ENCODE measurements at regions not wholly inside any gene's neighbourhood (a gene's known extent, or its start where the extent isn't known, plus 50 kb on each side); places are given as distances from the start of the nearest gene placed in this dataset.
"Not testable (repeated sequence)": the region's sequence is repeated elsewhere in the genome, so short reads cannot be mapped to it uniquely, and the experiment has no call there.

DNA sequence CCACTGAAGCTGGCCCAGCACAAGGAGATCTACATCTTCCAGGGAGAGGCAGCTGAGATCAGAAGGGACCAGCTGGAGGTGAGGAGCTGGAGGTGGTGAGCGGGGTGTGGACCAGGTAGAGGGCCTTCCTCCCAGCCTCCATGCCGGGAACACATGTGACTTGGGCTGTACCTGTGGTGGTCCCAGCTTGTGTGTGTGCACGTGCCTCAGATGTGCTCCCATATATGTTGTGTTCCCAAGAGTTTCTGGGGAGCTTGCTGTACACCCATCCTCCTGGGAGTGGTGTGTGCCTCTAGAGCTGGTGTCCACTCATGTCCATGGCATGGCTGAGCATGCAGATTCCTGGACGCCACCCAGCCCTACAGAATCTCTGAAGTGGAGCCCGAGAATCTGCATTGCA, 183.7 kb upstream of the AKAP13 start:
- not testable (repeated sequence) for DNase-seq (ENCODE audit: low read depth)

DNA sequence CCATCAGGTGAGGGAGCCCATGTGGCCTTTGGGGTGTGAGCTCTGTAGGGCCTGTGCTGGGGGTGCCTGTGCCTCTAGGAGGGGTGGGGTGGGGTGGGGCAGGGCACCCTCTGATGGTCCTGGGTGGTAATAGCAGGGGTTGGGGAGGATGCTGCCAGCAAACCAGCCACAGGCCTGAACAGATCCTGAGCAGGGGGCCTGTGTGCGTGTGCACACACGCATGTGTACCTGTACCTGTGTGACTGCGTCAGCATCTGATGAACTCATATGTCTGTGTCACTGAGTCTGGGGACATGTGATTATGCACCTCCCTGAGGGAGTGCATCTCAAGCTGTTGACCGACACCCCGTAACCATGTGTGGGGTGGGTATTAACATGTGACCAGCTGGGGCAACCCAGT, 182.8 kb upstream of the AKAP13 start:
- DNase-seq (ENCODE audit: low read depth), result not testable (repeated sequence)

DNA sequence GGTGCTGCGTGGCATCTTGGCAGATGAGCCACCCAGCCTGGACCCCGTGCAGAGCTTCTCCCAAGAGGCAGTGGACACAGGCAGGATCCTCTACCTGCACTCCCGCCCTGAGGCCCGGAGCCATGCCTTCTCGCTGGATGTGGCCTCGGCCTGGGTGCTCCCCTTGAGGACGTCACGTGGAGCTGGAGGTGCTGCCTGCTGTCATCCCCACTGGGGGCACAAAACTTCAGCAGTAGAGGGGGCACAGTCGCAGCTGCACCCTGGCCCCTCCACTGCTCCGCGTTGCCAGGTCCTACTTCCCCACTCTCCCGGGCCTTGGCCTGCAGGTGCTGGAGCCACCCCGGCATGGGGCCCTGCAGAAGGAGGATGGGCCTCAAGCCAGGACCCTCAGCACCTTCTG, 182.0 kb upstream of the AKAP13 start:
- not testable (repeated sequence) for DNase-seq (ENCODE audit: low read depth)

DNA sequence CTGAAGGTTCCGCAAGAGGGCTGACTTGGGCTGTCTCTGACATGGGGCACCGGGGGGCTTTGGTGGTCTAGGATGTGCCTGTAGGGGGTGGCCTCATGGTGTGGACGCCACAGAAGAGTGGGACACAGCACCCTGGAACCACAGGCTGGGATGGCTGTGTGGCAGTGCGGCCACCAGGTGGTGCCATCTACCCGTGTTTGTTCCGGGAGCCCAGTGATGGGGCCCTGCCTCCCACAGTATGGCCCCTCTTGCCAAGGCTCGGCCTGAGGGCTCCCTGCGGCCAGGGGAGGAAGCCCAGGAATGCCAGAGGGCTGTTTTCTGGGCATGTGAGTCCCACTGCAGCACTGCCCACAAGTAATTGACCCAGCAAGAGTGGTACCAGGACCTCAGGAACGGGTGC, 180.2 kb upstream of the AKAP13 start:
- not testable (repeated sequence) for DNase-seq (ENCODE audit: low read depth)

DNA sequence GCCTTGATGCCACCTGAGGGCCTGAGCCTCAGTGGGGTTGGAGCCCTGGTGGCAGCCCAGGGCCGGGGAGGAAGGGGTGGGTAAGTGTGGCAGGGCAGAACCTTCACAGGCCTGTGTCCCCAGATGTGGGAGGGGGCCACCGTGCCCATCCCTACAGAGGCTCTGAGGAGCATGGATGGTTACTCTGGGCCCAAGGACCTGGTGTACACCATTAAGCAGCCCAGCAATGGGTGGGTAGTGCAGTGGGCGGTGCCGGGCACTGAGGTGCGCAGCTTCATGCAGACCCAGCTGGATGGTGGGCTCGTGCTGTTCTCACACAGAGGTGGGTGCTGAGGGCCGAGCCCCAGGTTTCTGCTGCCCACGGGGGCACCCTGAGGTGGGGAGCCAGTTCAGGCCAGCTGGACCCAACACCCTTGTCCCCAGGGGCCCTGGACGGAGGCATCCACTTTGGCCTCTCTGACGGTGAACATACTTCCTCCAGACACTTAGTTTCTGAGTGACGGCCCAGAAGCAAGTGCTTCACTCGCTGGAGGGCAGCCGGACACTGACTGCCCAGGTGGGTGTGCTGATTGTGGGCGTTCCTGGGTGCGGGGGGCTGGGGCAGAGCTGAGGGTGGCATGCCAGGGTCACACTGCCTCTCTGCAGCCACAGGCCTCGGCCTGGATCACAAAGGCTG, 179.1 kb upstream of the AKAP13 start:
- not testable (repeated sequence) for DNase-seq (ENCODE audit: low read depth)

DNA sequence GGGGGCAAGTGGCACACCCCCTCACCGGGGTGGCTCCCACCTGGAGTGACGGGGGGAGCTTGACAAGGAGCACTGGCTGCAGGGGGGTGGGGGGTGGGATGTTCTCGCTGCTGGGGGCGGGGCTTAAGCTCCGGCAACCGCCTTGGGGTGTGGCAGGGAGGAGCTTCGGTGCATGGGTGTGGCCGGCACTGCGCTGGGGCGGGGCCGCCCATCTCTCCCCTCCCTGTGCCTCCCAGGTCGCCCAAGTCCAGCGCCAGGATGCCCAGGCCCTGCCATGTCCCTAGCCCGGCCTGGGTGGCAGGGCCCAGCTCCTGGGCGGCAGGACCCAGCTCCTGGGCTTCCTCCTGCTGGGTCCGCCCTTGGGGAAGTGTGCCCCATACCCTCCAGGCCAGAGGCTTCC, 175.9 kb upstream of the AKAP13 start:
- DNase-seq (ENCODE audit: low read depth), result not testable (repeated sequence)

DNA sequence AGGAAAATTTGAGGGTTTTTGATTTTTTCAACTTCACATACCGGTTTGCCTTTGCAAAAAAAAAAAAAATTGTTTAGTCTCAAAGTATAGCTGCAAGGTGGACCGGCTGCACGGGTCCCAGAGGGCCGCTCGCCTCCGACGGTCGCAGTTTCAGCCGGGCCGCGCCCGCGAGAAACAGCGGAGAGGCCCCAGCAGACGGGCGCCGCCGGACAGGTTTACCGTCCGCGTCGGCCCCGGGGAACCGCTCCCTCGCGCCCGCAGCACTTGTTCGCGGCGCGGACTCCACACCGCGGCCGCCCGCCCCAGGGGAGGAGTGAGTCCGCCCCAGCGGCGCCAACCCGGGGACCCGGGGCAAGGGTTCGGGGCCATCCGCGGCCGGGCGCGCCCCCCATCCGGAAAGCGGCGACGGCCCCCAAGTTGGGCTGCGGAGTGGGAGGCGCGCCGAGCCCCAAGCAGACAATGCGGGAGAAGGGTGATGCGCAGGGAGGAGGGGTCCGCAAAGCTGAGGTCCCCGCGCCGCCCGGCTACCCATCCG, 146.5 kb upstream of the AKAP13 start:
- not testable (repeated sequence) for DNase-seq (ENCODE audit: low read depth)

DNA sequence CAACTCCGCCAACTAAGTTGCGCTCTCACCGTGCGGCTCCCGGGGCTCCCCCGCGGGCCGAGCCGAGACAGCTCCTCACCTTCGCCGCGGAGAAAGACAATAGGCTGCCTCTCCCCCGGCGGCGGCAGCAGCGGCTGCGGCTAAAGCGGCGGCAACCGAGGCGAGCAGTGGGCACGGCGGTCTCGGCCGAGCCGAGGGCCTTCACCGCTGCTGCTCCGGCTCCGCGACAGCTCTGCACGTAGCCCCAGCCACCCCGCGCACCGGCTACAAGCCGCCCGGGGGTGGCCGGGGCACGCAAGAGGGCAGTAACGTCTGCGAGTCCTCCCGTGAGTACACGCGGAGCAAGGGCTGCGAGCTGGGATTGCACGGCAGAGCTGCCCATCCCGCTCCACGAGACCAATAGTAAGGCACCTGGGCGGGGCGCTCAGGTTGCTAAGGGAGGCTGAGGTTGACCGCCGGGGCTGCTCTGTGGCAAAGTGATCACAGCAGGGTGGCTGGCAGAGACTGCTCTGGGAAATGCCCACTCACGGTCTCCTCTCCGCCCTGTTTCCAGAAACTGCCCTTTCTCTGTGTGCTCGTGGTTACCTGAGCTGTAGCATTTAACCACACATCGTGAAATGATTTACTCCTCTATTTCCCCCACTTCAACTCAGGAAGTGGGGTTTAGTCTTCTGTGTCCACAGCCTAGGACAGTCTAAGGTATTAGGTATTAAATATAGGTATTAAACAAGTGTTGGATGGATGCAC, 145.8 kb upstream of the AKAP13 start:
- not testable (repeated sequence) for DNase-seq (ENCODE audit: low read depth)

DNA sequence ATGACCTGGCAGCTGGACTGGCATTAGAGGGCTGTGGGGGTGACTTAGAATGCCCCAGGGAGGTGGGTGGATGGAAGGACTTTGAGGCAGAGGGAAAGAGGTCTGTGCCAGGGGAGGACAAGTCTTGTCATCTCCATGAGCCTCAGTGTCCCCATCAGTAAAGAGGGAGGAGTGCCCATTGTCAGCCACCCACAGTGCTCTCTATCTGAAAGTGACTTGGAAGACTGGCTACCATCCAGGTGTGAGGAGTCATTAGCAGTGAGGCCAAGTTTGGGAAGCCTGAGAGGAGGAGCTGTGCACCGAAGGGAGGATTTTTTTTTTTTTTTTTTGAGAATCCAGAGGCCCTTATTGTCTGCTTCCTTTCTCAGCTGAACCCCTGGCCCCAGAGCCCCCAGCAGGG, 136.3 kb upstream of the AKAP13 start:
- DNase-seq (ENCODE audit: low read depth), result not testable (repeated sequence)

DNA sequence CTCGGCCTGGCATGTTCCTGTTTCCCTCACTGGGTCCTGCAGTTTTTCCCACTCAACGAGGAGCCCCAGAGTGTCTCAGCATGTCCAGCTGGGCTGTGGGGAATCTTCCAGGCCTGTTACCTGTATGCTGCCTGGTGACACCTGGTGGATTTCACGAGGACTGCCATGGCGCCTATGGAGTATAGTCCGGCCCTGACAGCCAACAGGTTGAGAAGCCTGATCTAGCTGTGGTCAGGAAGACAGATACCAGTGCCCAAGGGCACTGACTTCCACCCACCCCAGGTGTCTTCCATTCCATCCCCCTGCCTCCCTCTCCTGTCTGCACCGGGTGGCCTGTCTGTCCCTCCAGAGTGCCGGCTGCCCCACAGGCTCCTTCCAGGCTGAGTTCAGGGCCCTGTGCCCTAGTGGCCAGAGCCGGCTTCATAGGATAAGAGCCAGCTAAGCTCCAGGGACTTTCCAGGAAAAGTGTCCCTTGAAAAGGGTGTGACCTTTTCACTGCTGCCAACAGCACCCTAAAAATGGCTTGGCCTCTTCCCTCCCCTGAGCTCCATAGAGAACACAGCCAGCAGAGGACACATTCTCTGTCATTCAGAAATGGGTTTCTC, 129.4 kb upstream of the AKAP13 start:
- not testable (repeated sequence) for DNase-seq (ENCODE audit: low read depth)

DNA sequence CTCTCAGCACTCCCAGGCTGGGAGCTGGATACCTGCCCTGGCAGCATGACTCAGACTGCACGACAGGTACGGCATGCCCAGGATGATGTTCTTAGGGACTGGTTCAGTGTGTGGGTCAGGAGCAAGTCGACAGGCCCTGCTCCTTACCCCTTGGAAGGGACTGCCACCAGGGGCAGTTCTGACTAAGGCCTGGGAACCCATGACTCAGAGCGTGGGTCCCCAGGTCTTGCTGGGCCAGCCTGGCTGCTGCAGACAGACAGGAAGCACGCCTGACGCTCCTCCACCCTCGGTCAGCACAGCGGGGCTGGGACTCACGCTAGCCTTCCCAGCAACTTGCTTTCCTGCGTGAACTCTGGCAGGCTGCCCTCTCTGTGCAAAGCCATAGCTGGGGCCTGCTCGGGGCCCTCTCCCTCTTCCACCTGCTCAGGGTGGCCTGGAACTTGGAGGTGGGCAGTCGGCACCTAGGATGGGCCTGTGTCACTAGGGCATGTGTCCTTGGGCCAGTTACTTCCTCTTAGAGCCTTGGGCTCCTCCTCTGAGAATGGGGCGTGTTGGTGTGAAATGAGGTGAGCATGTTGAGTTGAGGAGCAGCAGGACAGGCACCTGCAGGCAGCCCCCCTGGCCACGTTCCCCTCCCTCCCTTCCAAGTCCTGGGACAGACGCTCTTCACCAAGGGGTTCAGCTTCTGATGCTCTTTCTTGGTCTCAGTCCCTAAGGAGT, 127.0 kb upstream of the AKAP13 start:
- DNase-seq (ENCODE audit: low read depth), result not testable (repeated sequence)

DNA sequence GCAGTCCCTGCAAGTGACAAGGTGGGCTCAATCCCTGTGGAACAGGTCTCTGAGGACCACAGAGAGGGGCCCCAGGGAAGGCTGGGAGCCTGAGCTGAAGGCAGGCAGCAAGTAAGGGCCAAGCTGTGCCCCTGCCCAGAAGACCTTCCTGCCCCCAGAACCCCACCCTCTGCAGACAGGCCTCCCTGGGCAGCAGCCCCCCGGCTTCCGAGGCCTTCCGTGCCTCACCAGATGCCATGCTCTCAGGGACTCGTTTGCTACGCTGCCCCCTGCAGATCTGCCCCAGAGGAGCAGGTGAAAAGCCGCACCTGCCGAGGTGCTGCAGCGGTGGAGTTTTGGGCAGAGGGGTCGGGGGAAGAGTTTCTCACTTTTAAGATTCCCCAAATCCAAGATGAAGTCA, 125.4 kb upstream of the AKAP13 start:
- DNase-seq (ENCODE audit: low read depth), result not testable (repeated sequence)

DNA sequence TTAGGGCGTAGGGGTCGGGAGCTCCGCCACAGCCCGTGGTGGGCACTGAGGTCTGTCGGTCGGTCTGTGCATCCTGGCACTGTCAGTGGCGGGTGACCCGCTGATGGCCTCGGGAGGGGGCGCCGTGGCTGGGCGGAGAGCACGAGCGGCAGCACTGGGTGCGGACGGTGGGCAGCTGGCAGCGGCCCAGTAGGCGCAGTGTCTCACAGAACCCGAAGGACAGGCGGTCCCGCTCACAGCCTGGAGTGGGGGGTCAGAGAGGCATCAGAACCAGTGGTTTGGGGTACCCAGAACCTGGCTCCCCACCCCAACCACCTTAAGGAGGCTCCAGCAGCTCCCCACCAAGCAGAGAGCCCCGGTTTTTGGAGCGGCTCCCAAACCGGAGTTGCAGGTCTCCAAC, 124.9 kb upstream of the AKAP13 start:
- DNase-seq (ENCODE audit: low read depth), result not testable (repeated sequence)

DNA sequence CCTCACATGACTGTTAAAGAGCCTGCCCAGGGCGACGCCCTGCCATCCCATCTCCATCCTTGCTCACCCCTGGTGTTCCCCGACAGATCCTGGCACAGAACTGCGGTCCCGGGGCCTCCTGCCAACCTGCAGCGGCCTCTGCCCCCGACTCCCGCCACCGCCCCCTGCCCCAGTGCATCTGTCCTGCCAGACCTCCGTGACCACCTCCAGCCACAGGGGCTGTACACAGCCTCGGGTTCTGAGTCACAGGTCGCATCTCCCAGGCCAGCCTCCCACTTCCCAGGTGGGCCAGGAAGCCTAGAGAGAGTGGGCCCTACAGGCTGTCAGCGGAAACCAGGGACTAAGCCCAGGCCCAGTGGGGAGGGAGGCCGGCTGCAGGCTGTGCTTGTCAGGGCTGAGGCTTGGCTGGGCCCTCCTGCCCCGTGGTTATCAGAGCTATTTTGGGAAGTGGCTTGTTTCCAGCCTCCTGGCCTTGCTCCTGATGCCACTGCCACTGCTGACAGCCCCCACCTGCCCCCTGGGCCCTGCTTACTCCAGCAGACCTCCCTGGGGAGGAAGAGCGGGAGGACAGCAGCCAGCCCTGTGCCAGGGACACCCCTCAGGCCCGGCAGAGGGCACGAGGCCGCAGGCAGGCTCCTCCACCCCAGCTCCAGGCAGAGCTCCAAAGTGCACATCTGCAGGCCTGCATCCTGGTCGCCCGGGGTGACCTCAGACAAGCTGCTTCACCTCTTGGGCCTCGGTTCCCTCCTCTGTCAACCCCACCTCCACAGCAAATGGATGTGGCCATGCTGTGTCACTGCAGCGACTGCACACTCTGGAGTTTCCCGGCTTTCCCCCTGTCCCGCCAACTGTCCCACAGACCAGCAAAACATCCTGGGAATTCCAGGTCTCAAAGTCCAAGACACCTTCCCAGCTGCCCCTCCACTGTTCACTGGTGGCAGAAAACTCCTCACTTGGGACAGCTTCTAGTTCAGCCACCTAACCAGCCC, 124.1 kb upstream of the AKAP13 start:
- DNase-seq (ENCODE audit: low read depth), result not testable (repeated sequence)

DNA sequence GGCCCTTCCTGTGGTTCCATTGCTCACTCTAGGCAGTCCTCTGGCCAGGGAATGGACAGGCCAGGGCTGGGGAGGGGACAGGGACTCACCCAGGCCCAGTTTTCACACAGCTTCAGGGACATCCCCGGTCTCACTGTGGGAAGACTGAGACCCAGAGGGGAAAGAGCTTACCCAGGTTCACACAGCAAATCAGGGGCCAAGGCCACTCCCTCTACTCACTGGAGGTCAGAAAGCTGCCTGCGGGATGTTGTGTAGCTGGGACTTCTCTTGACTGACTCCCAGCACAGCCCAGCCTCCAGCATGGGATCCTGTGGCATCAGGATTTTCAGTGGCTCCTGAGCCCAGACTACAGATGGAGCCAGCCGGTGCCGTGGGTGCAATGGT, 122.3 kb upstream of the AKAP13 start:
- DNase-seq (ENCODE audit: low read depth), result not testable (repeated sequence)

DNA sequence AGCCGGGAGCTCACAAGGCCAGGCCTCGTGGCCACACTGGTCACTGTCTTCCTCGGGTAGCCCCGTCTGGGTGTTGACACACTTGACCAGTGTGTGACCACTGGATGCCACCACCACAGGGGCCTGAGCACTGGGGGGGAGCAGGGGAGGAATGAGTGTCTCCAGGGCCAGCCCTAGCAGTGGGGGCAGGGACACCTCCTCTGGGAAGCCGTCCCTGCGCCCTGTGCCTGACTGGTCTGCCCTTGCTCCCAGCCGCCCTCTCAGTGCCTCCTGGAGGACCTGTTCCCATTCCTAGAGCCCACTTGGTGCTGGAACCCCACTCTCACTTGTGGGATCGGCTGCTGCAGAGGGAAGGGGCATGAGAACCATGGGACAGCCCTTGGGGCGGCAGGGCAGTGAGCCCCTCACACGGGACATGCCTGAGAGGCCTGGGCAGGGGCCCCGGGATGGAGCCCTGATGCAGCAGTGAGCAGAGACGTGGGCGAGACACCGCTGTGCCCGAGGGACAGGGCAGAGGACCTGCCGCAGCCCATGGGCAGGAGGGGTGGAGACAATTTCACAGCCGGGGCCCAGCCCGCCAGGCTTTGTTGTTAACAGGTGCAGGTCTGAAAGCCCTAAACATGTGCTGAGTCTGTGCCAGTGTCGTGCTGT, 121.7 kb upstream of the AKAP13 start:
- not testable (repeated sequence) for DNase-seq (ENCODE audit: low read depth)

DNA sequence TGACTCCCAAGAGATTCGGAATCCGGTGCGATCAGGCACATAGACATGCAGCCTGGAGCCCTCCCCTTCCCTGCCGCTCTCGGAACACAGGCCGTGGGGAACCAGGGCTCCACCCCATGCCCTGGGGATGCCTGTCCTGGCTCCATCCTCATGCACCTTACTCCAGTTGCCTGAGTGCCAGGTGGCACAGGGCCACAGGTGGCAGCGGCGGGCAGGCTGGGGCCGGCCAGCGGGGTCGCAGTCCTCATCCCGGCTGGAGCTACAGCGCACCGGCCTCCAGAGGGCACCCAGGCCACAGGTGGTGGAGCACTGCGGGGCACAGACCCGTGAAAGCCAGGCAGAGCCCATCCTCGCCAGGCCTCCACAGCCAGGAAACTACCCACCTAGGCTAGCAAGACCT, 119.9 kb upstream of the AKAP13 start:
- not testable (repeated sequence) for DNase-seq (ENCODE audit: low read depth)

DNA sequence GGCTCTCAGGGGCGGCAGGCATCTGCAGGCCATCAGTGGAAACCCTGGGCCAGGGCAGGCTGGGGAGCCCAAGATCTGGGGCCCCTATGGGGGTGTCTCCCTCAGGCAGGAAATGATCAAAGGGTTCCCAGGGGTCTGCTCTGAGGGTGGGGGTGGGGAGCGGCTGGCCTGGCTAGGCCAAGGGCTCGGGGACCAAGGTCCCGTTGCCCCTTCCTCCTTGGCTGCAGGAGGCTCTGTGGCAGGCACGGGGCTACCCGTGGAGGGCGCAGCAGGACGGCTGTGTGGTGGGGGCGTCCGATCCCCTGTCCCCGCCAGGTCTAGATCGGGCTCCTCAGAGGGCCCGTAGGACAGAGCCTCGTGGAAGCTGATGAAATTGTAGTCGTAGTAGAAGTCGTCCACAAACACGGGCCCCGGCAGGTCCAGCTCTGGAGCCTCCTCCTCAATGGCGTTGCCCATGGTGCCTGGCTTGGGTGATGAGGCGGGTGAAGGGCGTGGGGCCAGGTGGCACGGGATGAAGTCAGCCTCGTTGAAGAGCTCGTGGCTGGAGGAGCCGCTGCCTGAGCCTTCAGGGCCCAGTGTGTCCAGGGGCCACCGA, 117.8 kb upstream of the AKAP13 start:
- DNase-seq (ENCODE audit: low read depth), result not testable (repeated sequence)

DNA sequence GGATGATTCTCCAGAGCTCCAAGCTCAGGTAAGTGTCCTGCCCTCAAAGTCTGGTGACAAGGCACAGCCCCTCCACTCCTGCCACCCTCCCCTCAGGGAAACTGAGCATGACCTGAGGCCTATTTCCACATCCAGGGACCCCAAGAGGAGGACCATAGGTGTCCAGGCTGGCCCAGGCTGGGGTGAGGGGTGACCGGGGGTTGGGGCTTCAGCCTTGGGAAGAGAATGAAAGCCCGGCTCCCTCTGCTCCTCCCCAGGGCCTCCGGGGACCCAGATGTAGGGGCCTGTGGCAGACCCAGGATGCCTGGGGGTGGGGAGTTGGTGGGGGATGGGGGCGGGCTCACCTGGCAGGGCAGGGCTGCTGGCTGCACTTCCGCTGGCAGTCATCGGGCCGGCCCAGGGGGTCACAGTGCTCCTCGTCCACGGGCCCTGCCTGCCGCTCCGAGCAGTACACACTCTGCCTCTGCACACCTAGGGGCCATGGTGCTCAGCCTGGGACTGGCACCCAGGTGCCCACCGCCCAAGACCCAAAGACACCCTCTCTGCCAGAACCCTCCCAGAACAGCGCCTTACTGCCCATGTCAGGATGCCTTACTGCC, 116.5 kb upstream of the AKAP13 start:
- DNase-seq (ENCODE audit: low read depth), result not testable (repeated sequence)
